Upper lobe of left lung (tissue), 4 donors: ENCODE measurements at regions not wholly inside any gene's neighbourhood (a gene's known extent, or its start where the extent isn't known, plus 50 kb on each side); places are given as distances from the start of the nearest gene placed in this dataset.

Source experiments
- CTCF ChIP-seq, 6 experiments: fragments of 450-650 bp in 4 of 6; fragments of 200-600 bp in 2 of 6; sonication (generic) in 2 of 6; IDR thresholded peaks; one replicate each; pipeline ENCODE4 v1.5.1; 2016 to 2019; ENCODE audit warnings: antibody characterized with exemption in 6 of 6
- POLR2A ChIP-seq, 4 donors: fragments of 450-650 bp; IDR thresholded peaks; one replicate each; pipeline ENCODE4 v1.5.1; 2016 to 2017; ENCODE audit warnings: antibody characterized with exemption in 4 of 4, mild to moderate bottlenecking in 2 of 4

DNA sequence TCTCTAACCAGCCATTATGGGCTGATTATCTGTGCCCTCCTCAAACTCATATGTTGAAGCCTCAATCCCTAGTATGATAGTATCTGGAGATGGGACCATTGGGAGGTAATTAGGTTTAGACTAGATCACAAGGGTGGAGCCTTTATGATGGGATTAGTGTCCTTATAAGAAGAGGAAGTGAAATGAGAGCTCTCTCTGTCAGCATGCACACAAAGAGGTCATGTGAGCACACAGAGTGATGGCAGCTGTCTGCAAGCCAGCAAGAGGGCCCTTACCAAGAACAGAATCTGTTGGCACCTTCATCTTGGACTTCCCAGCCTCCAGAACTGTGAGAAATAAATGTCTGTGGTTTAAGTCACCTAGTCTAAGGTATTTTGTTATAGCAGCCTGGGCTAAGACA, 101.9 kb downstream of the PCTP start:
- no peak for TF ChIP-seq POLR2A (IDR thresholded peaks at IDR 0.05)
- TF ChIP-seq CTCF (IDR thresholded peaks at IDR 0.05): no peak
